GM20000 (cell line): ENCODE measurements at regions not wholly inside any gene's neighbourhood (a gene's known extent, or its start where the extent isn't known, plus 50 kb on each side); places are given as distances from the start of the nearest gene placed in this dataset.
"Not testable (repeated sequence)": the region's sequence is repeated elsewhere in the genome, so short reads cannot be mapped to it uniquely, and the experiment has no call there.

Experiments
- DNase-seq: peaks from one replicate; pipeline ENCODE4 v3.0.0; 2012; ENCODE audit warnings: low spot score
- TF ChIP-seq, protein P1 (sequence below): IDR thresholded peaks from 2 replicates; pipeline ENCODE4 v1.5.1; 2012; ENCODE audit warnings: mild to moderate bottlenecking, control low read depth; ENCODE audit errors: extremely low read depth, missing control alignments

- no peak for DNase-seq
- TF ChIP-seq, protein P1, sequence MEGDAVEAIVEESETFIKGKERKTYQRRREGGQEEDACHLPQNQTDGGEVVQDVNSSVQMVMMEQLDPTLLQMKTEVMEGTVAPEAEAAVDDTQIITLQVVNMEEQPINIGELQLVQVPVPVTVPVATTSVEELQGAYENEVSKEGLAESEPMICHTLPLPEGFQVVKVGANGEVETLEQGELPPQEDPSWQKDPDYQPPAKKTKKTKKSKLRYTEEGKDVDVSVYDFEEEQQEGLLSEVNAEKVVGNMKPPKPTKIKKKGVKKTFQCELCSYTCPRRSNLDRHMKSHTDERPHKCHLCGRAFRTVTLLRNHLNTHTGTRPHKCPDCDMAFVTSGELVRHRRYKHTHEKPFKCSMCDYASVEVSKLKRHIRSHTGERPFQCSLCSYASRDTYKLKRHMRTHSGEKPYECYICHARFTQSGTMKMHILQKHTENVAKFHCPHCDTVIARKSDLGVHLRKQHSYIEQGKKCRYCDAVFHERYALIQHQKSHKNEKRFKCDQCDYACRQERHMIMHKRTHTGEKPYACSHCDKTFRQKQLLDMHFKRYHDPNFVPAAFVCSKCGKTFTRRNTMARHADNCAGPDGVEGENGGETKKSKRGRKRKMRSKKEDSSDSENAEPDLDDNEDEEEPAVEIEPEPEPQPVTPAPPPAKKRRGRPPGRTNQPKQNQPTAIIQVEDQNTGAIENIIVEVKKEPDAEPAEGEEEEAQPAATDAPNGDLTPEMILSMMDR: no peak
These were observed 338.4 kb upstream of the TMPRSS15 start for GRCh38 chr21:18741954-18742353.

DNA sequence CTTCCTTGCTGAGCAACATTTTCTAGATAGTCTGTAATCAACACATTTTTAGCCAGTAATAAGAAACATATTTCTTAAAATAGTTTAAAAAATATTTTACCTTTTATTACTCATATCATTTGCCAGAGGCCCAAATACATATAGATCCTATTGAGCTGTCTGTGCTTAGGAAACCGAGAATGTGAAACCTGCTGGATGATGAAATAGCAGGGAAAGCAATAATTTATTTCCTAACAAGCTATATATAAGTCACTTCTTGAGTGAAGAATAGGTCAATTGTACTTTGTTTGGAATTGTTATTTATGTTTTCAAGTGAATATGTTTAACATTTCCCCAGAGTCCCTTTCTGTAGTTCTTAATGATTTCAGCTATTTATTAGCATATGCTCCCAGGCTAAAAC is 339.9 kb upstream of the TMPRSS15 start:
- DNase-seq: no peak
- TF ChIP-seq, protein P1: no peak

- no peak for DNase-seq
- TF ChIP-seq, protein P1: no peak
These were observed 341.3 kb upstream of the TMPRSS15 start for GRCh38 chr21:18744840-18745239.

GRCh38 chr21:18752894-18753293 is 349.3 kb upstream of the TMPRSS15 start:
- DNase-seq: not testable (repeated sequence)

- DNase-seq: not testable (repeated sequence)
These were observed 352.7 kb upstream of the TMPRSS15 start for GRCh38 chr21:18756272-18756671.

GRCh38 chr21:18759267-18759666 is 355.7 kb upstream of the TMPRSS15 start:
- TF ChIP-seq, protein P1: no peak
- no peak for DNase-seq

GRCh38 chr21:18759751-18760161 is 356.2 kb upstream of the TMPRSS15 start:
- TF ChIP-seq, protein P1: no peak
- DNase-seq: no peak

GRCh38 chr21:18760247-18760646 is 356.7 kb upstream of the TMPRSS15 start:
- TF ChIP-seq, protein P1: no peak
- no peak for DNase-seq

DNA sequence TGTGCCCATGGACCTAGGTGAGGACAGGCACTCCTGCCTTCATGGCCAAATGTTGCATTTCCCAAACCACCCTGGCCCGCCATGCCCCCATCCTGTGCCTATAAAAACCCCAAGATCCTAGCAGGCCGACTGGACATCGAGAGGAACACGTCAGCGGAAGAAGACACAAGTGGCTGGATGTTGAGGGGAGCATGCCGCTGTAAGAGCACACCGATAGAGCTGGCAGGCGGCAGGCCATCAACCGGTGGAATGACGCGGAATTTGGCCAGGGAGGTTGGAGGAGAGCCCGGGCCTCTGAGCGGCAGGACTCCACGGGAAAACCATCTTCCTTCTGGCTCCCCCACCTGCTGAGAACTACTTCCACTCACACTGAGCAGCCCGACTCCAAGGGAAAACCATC is 361.1 kb upstream of the TMPRSS15 start:
- no peak for DNase-seq
- TF ChIP-seq, protein P1: no peak
